ENCODE measurements at regions not wholly inside any gene's neighbourhood (a gene's known extent, or its start where the extent isn't known, plus 50 kb on each side); places are given as distances from the start of the nearest gene placed in this dataset.
A peak's percentile ranks its signal among the peaks of the same experiment; 100 is the strongest.

- no peak for DNase-seq (ENCODE audit: low read depth, low spot score)
Observed at GRCh38 chr1:60225486-60225885, 151.9 kb upstream of the C1orf87 start.

DNA sequence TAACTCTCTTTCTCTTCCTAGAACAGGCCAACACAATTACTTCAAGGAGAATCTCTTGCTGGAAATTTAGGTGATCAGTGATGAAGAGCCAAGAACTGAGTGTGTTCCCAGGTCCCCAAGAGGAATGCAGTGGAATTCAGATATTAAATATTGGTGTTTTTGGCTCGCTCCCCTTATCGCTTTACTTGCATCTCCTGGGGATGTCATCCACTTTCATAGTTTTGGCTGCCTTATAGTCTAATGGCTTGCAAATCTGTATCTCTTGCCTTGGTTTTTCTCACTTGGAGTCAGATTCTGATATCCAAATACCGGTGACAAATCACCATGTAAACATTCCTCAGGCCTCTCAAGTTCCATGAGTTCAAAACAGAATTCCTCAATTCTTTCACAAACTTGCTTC lies 151.0 kb upstream of the C1orf87 start:
- no peak for DNase-seq (ENCODE audit: low read depth, low spot score)

GRCh38 chr1:60223158-60223557 lies 149.6 kb upstream of the C1orf87 start:
- DNase-seq (ENCODE audit: low read depth, low spot score): no peak

GRCh38 chr1:60222360-60223115 lies 149.0 kb upstream of the C1orf87 start:
- no peak for DNase-seq (ENCODE audit: low read depth, low spot score)

DNA sequence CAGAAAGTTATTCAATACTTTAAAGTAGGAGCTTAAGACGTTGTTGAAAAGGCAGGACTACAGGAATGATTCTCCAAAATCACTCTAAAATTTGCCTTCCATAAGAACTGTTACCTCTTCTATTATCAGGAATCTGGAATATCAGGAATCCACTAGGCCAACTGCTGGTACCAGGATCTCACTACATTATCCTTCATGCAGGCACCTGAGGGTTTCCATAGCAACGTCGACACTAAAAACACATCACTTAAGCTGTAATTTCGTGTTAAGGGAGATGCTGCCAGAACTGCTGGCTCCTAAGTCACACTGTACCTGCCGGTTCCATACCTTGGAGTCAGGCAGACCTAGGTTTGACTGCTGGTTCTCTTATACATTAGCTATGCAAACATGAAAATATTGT lies 139.7 kb upstream of the C1orf87 start:
- no peak for DNase-seq (ENCODE audit: low read depth, low spot score)

GRCh38 chr1:60196026-60196425 lies 122.5 kb upstream of the C1orf87 start:
- no peak for DNase-seq (ENCODE audit: low read depth, low spot score)

DNA sequence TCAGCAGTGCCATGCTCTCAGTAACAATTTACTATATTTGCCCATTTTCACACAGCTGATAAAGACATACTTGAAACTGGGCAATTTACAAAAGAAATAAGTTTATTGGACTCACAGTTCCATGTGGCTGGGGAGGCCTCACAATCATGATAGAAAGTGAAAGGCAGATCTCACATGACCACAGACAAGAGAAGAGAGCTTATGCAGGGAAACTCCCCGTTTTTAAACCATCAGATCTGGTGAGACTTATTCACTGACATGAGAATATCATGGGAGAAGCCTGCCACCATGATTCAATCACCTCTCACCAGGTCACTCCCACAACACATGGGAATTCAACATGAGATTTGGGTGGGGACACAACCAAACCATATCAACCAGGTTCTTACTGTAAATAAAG lies 112.1 kb upstream of the C1orf87 start:
- DNase-seq (ENCODE audit: low read depth, low spot score): no peak

- DNase-seq (ENCODE audit: low read depth, low spot score): no peak
Observed at GRCh38 chr1:60184521-60184920, 111.0 kb upstream of the C1orf87 start.

- no peak for DNase-seq (ENCODE audit: low read depth, low spot score)
Observed at GRCh38 chr1:60173729-60174505, 100.3 kb upstream of the C1orf87 start.

DNA sequence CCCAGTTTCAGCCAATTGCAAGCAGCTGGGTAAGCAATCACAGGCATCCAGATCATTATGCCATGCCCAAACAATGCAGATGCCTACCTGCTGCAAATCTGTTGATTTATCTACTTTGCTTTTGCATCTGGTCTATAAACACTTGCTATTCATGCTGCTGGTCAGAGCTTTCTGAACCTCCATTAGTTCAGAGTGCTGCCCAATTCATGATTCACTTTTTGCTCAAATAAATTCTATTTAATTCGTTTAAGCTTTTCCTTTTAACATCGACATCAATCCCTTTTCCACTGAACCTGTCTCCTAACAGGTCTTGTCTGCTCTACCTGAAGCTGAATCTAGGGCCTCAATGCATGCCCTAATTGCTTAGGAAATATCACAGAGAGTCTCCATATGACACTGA lies 99.4 kb upstream of the C1orf87 start:
- DNase-seq (ENCODE audit: low read depth, low spot score): no peak

- DNase-seq (ENCODE audit: low read depth, low spot score): peak; percentile 76
Observed at GRCh38 chr1:60171801-60172200, 98.2 kb upstream of the C1orf87 start.

GRCh38 chr1:60170709-60171108 lies 97.1 kb upstream of the C1orf87 start:
- no peak for DNase-seq (ENCODE audit: low read depth, low spot score)

- DNase-seq (ENCODE audit: low read depth, low spot score): peak; percentile 49
Observed at GRCh38 chr1:60169206-60169605, 95.6 kb upstream of the C1orf87 start.

DNA sequence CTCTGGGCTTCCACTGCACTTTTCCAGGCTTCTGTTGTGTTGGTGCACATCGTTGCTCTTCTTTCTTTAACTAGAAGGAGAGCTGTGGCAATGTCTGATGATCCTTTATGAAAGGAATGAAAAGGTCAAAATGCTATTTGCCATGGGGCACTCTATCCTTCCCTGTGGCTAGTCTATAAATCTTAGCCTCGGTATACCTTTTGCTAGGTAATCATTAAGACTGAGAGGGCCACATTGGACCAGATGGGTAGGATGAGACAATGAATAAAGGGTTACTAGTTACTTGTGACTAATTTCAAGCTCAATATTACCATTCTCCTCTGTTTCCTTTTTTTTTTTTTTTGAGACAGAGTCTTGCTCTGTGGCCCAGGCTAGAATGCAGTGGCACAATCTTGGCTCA lies 89.4 kb upstream of the C1orf87 start:
- no peak for DNase-seq (ENCODE audit: low read depth, low spot score)

DNA sequence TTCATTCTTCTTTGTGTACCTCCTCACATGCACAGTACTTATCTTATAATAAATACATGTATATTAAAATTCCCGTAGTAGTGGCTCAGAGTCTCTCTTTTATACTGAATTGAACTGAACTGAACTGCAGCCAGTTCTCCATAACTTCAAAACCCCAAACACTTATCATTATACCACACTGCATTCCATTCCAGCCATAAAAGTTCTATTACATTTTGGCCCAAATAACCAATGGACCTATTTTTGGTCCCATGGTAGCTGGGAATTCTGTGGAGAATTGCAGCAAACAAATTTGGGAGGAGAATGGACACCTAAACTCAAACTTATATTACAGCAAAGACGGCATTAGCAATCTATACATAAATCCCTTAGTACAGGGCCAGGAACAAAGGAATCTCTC lies 86.6 kb upstream of the C1orf87 start:
- DNase-seq (ENCODE audit: low read depth, low spot score): peak; percentile 69

DNA sequence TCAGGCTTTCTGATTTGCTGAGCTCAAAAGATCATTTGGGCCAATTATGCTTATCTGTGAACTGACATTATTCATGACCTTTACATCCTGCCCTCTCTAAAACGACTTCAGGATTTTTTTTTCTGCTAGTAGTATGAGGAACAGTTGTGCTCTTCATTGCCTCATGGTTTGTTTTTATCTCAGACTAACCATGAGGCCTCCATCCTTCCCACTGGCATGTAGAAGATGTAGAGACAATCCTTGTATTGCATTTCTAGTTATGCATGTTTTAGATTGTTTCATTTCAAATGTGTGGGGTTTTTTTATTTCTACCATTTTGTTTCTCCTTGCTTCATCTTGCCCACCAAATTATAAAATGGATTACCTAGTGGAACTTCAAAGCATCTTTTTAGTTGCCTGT lies 82.8 kb upstream of the C1orf87 start:
- DNase-seq (ENCODE audit: low read depth, low spot score): no peak

GRCh38 chr1:60153961-60154360 lies 80.4 kb upstream of the C1orf87 start:
- no peak for DNase-seq (ENCODE audit: low read depth, low spot score)

DNA sequence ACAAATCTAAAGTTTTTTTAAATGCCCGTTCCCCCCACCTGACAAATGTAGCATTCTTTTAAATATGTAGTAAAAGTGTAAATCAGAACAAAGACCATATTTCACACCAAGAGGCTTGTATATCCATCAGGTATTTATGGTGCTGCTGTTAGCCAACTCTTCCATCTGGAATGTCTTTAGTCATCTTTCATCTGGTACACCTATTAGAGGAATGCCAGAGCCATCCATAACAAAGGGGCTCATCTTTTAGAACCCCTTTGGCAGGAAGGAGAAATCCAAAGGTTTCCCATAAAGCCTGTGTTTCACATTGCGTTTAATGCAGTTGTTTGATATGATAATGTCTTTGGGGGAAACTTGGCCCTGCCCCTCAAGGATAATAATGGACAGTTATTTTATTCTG lies 79.3 kb upstream of the C1orf87 start:
- no peak for DNase-seq (ENCODE audit: low read depth, low spot score)

DNA sequence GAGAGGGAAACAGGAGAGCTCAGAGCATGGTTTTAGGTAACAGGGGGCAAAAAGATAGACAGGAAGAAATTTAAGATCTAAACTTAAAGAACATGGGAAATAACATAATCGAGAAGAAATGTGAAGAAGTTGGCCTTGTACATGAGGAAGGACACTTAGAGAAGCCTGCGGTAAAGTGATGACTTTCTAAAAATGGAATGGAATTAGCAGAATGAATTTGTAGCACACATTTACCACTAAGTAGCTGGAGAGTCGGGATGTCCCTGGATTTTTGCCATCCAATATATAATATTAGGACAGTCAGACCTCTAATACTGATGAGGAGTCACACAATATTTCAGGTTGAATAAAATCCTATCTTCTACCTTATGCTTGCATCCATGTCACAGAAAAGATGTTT lies 77.7 kb upstream of the C1orf87 start:
- no peak for DNase-seq (ENCODE audit: low read depth, low spot score)

DNA sequence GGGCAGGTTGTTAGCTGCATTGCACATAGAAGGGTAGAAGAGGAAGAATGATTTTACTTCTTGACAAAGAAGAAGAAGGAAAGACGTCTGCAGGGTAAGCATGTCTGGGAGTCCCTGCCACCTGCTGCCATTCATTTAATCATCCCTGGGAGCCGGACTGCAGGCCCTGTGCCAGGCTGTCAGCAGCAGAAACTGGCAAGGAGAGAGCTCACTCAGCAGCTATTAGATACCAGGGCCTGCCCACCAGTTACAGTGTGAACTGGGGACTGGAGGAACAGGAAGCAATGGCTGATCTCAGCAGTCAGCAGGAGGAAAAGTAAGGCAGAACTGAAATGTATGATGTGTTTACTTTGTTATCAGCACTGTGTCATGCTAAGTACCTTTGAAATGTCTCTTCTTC lies 75.7 kb upstream of the C1orf87 start:
- peak; percentile 42 for DNase-seq (ENCODE audit: low read depth, low spot score)

DNA sequence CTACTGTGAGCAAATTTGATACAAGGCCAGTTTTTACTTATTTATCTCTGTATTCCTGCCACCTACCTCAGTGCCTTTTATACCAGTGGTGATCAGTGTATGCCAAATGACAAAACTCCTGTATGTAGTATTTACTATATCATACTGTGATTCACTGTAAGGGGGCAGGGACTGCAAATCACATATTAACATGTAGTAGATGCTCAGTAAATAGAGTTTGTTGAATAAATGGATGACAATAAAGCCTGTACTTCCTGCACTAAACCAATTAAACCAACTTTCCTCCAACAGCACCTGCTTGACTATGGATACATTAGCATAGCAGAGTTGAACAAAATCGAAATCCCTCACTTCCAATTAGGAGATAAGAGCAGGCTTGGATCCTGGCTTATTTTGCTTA lies 73.3 kb upstream of the C1orf87 start:
- DNase-seq (ENCODE audit: low read depth, low spot score): no peak

- DNase-seq (ENCODE audit: low read depth, low spot score): no peak
Observed at GRCh38 chr1:60145771-60146170, 72.2 kb upstream of the C1orf87 start.

DNA sequence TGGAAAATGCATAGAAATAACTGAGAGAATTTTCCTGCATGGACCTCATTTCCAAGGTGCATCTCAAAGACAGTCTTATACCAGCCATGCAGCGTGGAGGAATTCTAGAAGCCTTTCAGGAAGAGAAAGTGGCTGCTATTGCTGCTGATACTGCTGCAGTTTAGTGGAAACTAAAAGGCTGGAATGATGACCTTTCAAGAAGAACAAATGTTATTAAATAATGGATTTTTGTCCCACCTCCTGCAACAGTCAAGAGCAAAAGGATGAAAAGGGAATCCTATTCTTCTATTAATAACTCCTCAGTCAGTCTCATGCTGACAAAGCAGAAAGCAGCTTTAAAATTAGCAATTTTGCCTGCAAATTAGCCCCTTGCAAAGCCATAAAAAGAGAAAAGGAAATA lies 68.2 kb upstream of the C1orf87 start:
- no peak for DNase-seq (ENCODE audit: low read depth, low spot score)

Data from astrocyte of the hippocampus (primary cell).